COLO829 (cell line): ENCODE measurements at regions not wholly inside any gene's neighbourhood (a gene's known extent, or its start where the extent isn't known, plus 50 kb on each side); places are given as distances from the start of the nearest gene placed in this dataset.

Experiments used
- DNase-seq: peaks from one replicate; pipeline ENCODE4 v3.0.0; 2012; ENCODE audit warnings: low spot score

- no peak for DNase-seq
These were observed 108.9 kb downstream of the RBFOX3 start for GRCh38 chr17:79501910-79502309.

DNA sequence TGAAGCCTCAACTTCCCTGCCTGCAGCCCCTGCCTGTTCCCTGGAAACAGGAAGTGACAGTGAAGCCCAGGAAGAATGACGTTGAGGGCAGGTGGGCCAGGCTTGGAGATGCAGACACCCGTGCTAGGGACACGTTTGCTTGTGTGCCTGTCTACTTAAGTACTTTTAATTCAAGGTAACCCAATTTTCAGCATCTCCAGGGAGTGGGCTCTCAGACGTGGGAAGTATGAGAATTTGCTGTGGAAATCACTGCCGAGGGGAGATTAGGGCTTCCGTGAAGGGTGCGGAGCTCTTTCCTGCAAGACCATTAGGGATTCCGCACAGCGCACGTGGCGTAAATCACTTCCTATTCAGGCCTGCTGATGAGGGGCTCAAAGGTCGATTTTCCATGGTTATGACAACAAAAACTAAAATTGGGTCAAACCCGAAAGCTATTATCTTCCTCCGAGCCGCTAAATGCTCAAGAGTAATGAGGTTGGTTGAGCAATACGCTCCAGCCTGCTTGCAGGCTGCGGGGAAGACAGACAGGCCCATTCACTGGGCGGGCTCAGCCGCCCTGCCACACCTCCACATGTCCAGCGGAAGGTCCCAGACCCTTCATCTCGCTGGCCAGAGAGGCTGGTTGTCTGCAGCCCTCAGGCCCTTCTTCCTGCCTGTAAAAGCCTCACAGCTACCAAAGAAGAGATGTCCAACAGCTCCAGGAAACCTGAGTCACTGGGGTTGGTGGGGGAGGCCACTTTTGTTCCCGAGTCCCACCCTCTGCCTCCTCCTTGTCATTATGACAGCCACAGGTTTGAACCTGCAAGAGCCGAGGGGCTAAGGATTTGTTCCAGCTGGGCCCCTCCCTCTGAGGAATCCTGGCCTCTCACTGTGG, 109.9 kb downstream of the RBFOX3 start:
- DNase-seq, result no peak

DNA sequence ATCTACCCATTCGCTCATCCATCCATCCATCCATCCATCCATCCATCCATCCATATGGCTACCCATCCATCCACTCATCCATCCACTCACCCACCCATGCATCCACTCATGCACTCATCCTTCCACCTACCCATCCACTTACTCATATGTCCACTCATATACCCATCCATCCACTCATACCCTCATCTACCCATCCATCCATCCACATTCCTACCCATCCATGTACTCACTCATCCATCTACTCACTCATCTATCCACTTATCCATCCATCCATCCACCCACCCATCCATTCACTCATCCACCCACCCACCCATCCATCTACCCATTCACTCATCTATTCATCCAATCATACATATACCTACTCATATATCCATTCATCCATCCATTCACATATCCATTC, 112.0 kb downstream of the RBFOX3 start:
- DNase-seq, result no peak

DNA sequence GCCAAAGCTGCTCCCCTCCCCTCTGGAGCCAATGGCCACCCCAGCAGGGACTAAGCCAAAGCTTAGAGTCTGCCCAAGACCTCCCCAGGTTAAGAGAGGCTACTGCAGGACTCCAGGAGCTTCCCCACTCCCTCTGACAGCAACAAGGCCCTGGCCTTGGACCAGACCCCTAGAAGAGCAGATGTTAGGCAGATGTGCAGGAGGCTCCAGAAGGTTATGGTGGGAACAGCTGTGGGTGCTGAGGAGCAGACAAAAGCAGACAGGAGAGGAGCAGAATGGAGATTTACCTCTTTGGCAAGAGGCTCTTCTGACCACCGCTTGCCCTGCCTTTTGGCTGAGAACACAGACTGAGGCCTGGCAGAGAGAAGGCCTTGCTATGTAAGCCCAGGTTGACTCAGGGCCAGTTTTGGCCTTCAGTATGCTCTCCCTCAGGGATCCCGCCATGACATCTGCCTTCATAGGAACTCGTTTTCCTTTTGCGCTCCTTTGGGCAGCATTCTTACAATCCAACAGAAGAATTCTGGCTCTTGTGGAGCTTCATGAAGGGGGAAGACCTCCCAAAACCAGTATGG, 113.0 kb downstream of the RBFOX3 start:
- no peak for DNase-seq

DNA sequence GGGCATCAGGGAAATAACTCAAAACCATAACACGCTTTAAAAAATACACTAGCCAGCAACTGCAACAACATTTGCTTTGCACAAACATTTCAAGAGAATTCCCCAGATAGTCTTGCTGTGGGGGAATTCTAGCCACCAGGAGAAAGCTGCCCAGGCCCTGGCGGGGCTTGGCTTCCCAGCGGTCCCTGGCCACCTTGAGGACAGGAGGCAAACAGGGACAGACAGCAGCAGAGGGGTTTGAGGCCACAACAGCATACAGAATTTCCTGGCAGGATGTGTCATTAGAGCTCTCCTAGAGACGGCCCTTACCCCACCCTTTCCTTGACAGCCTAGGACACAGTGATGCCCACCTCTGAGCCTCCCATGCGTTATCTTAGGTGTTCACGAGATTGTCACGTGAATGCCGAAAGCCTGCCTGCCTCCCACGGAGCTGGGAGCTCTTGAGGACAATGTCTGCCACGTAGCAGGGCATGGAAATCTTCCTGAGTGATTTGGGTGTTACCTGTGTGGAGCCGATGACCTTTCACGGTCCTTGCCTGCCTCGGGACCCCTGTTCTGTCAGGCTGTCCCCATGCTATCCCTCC, 114.3 kb downstream of the RBFOX3 start:
- no peak for DNase-seq

- DNase-seq, result no peak
These were observed 115.2 kb downstream of the RBFOX3 start for GRCh38 chr17:79495665-79496064.

GRCh38 chr17:79491006-79491405, 119.8 kb downstream of the RBFOX3 start:
- DNase-seq, result no peak

DNA sequence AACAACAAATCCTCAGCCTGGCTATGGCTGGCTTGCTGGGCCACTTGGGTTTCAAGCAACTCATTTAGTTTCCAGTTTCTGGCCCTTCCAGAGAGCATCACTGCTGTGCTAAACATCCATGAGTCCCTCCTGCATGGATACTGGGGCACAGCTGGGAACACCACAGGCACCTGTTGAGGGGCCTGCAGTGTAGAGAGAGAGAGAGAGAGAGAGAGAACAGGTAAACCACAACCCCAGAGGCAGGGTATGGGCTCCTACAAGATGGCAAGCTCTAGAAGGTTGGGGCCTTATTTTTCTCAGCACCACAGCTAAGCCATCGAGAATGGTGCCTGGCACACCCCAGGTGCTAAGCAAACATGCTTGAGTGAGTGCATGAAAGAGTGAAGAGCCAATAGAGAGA, 120.3 kb downstream of the RBFOX3 start:
- DNase-seq, result no peak

GRCh38 chr17:79487149-79487548, 123.7 kb downstream of the RBFOX3 start:
- no peak for DNase-seq

GRCh38 chr17:79485991-79486390, 124.9 kb downstream of the RBFOX3 start:
- DNase-seq, result no peak

DNA sequence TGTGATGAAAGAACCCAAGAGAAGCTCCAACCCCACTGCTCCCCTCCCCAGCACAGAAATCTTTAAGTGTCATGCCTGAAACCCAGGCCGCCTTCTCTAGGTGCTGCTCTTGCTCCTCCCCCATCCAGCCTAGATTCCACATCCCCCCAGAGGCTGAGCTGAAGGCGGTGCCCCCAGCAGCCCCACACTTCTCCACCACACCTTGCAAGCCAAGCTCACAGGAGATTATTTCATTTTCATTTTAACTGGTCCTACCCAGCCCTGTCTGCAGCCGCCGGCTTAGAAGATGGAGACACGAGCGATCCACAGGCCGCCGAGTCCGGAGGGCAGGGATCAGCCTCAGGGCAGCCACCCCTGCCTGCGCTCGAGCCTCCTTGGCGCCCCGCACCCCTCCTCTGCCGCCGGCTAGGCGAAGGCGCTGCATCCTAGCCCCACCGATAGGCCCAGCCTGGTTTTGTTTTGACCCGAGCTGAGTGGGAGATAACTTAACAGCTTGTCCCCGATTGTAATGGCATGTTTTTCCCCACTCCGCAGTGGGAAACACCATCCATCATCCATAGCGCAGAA, 125.3 kb downstream of the RBFOX3 start:
- no peak for DNase-seq

- no peak for DNase-seq
These were observed 126.0 kb downstream of the RBFOX3 start for GRCh38 chr17:79484600-79485418.

GRCh38 chr17:79483842-79484241, 127.0 kb downstream of the RBFOX3 start:
- DNase-seq, result no peak

- no peak for DNase-seq
These were observed 127.9 kb downstream of the RBFOX3 start for GRCh38 chr17:79482727-79483521.

- DNase-seq, result no peak
These were observed 131.0 kb downstream of the RBFOX3 start for GRCh38 chr17:79479876-79480275.

DNA sequence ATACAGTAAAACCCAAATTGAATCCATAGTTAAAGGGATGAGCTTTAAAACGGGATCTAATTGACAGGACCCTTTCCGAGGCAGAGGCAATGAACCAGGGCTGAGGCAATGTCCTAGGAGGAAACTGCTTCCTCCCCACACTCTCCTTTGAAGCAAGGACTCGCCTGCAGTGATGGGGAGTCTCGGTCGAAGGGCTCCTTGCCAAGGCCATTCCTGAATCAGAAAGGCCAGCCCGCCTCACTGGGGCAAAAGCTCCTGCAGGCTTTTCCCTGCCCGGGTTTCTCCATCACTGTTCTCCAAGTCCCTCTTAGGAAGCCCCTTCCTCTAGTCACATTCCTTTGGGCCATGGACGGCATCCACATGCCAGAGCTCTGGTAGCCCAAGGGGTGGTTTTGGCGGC, 132.0 kb downstream of the RBFOX3 start:
- DNase-seq, result no peak

DNA sequence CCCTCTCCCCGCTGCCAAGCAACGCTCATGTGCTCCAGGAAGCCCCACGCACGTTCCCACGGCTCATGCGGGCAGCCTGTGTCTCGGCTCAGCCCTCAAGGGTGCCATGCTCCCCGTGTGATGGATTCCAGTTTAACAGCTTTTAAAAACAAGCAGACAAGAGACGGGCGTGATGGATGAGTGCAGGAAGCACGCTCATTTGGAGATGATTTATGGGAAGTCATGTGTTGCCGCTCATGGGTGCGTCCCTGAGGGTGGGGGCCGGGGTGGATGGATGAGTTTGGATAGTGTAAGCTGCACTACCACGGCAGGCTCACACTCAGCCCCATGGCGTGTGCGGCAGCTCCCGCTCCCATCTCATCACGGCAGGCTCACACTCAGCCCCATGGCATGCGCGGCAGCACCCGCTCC, 132.8 kb downstream of the RBFOX3 start:
- DNase-seq, result no peak

DNA sequence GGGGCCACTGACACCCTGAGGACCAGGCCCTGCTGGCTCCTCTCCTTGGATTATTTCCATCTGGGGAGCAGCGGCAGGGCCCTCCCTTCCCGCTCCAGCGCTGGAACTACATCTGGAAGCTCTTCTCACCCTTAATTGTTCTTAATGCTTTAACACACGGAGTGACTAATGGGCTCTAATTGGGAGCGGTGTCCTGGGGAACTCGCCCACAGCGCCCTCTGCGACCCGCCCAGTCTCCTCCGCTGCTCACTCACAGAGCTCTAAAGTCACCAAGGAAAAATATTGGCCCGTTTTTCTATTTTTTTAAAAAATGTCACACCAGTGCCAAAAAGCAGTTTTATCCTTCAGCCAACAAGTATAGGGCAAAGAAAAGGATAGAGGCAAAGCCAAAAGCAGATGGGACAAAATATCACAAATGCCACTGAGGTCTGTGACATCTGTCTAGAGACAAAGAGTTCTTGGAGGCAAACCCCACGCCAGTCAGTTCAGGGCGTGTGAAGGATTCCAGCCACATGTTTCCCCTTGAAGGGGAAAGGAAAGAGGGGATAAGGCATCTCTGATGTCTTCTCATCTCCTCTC, 134.7 kb downstream of the RBFOX3 start:
- no peak for DNase-seq

GRCh38 chr17:79473876-79474440, 136.9 kb downstream of the RBFOX3 start:
- no peak for DNase-seq

- DNase-seq, result no peak
These were observed 137.6 kb downstream of the RBFOX3 start for GRCh38 chr17:79473111-79473875.
